ENCODE measurements at regions not wholly inside any gene's neighbourhood (a gene's known extent, or its start where the extent isn't known, plus 50 kb on each side); places are given as distances from the start of the nearest gene placed in this dataset.

- Mint-ChIP-seq H3K27ac (no peak overlapping the region), H3K4me3 (no peak overlapping the region), H3K4me1 (no peaks in the 10 kb centered on the region), H3K9me3 (no peaks in the 10 kb centered on the region), H3K36me3 (no peaks in the 10 kb centered on the region), H3K27me3 (no peaks in the 10 kb centered on the region)
These were observed 271.1 kb downstream of the SAMD5 start for GRCh38 chr6:147779624-147780023.

GRCh38 chr6:147782302-147782701, 273.8 kb downstream of the SAMD5 start:
- H3K36me3 Mint-ChIP-seq: no peaks in the 10 kb centered on the region
- no peak overlapping the region for H3K4me3 Mint-ChIP-seq
- H3K27ac Mint-ChIP-seq: no peak overlapping the region

GRCh38 chr6:147784371-147784770, 275.9 kb downstream of the SAMD5 start:
- Mint-ChIP-seq H3K27ac (no peak overlapping the region), H3K4me3 (no peak overlapping the region), H3K36me3 (no peaks in the 10 kb centered on the region), H3K4me1 (no peaks in the 10 kb centered on the region), H3K9me3 (peaks cover 0 to 2% (median 0%) of the 10 kb centered on the region in 3 donors), H3K27me3 (no peaks in the 10 kb centered on the region)

More at GRCh38 chr6:147782302-147782701, 273.8 kb downstream of the SAMD5 start:
- no peaks in the 10 kb centered on the region for H3K4me1 Mint-ChIP-seq
- no peaks in the 10 kb centered on the region for H3K9me3 Mint-ChIP-seq
- H3K27me3 Mint-ChIP-seq: no peaks in the 10 kb centered on the region

GRCh38 chr6:147787417-147787816, 278.9 kb downstream of the SAMD5 start:
- H3K4me1 Mint-ChIP-seq: no peaks in the 10 kb centered on the region
- H3K4me3 Mint-ChIP-seq: no peak overlapping the region
- no peaks in the 10 kb centered on the region for H3K36me3 Mint-ChIP-seq
- no peaks in the 10 kb centered on the region for H3K27me3 Mint-ChIP-seq
- no peak overlapping the region for H3K27ac Mint-ChIP-seq
- peaks cover 4 to 9% (median 5%) of the 10 kb centered on the region in 3 donors for H3K9me3 Mint-ChIP-seq

GRCh38 chr6:147789430-147789947, 281.0 kb downstream of the SAMD5 start:
- peaks cover 4 to 14% (median 5%) of the 10 kb centered on the region in 3 donors for H3K9me3 Mint-ChIP-seq
- no peaks in the 10 kb centered on the region for H3K27me3 Mint-ChIP-seq
- no peak overlapping the region for H3K4me3 Mint-ChIP-seq
- H3K36me3 Mint-ChIP-seq: no peaks in the 10 kb centered on the region
- no peak overlapping the region for H3K27ac Mint-ChIP-seq
- no peaks in the 10 kb centered on the region for H3K4me1 Mint-ChIP-seq

- Mint-ChIP-seq H3K27me3 (no peaks in the 10 kb centered on the region), H3K4me1 (no peaks in the 10 kb centered on the region), H3K36me3 (no peaks in the 10 kb centered on the region), H3K27ac (no peak overlapping the region), H3K4me3 (no peak overlapping the region), H3K9me3 (peaks cover 2 to 16% (median 5%) of the 10 kb centered on the region in 3 donors)
These were observed 285.6 kb downstream of the SAMD5 start for GRCh38 chr6:147793871-147794643.

- Mint-ChIP-seq H3K27ac (no peak overlapping the region), H3K36me3 (no peaks in the 10 kb centered on the region), H3K27me3 (no peaks in the 10 kb centered on the region), H3K9me3 (peaks cover 1 to 9% (median 7%) of the 10 kb centered on the region in 3 donors), H3K4me1 (no peaks in the 10 kb centered on the region), H3K4me3 (no peak overlapping the region)
These were observed 294.0 kb downstream of the SAMD5 start for GRCh38 chr6:147802459-147802858.

GRCh38 chr6:147805155-147805554, 296.7 kb downstream of the SAMD5 start:
- no peak overlapping the region for H3K27ac Mint-ChIP-seq
- no peak overlapping the region for H3K4me3 Mint-ChIP-seq
- H3K9me3 Mint-ChIP-seq: peaks cover 1 to 9% (median 7%) of the 10 kb centered on the region in 3 donors
- no peaks in the 10 kb centered on the region for H3K36me3 Mint-ChIP-seq
- H3K27me3 Mint-ChIP-seq: no peaks in the 10 kb centered on the region
- H3K4me1 Mint-ChIP-seq: no peaks in the 10 kb centered on the region

- no peaks in the 10 kb centered on the region for H3K36me3 Mint-ChIP-seq
- H3K4me1 Mint-ChIP-seq: no peaks in the 10 kb centered on the region
- H3K27me3 Mint-ChIP-seq: no peaks in the 10 kb centered on the region
- H3K9me3 Mint-ChIP-seq: peaks cover 0 to 9% (median 7%) of the 10 kb centered on the region in 3 donors
- H3K4me3 Mint-ChIP-seq: no peak overlapping the region
- H3K27ac Mint-ChIP-seq: no peak overlapping the region
These were observed 298.2 kb downstream of the SAMD5 start for GRCh38 chr6:147806697-147807096.

- Mint-ChIP-seq H3K9me3 (peaks cover 0 to 7% (median 6%) of the 10 kb centered on the region in 3 donors), H3K36me3 (no peaks in the 10 kb centered on the region), H3K4me3 (no peak overlapping the region), H3K27me3 (no peaks in the 10 kb centered on the region), H3K4me1 (no peaks in the 10 kb centered on the region), H3K27ac (no peak overlapping the region)
These were observed 300.1 kb downstream of the SAMD5 start for GRCh38 chr6:147808640-147809039.

- Mint-ChIP-seq H3K27ac (no peak overlapping the region), H3K9me3 (peaks cover 0 to 2% (median 0%) of the 10 kb centered on the region in 3 donors), H3K4me1 (no peaks in the 10 kb centered on the region)
These were observed 303.6 kb downstream of the SAMD5 start for GRCh38 chr6:147811913-147812629.

GRCh38 chr6:147817042-147817689, 308.7 kb downstream of the SAMD5 start:
- Mint-ChIP-seq H3K27ac (no peak overlapping the region), H3K9me3 (peaks cover 0 to 2% (median 0%) of the 10 kb centered on the region in 3 donors)

More at GRCh38 chr6:147811913-147812629, 303.6 kb downstream of the SAMD5 start:
- Mint-ChIP-seq H3K27me3 (no peaks in the 10 kb centered on the region), H3K36me3 (no peaks in the 10 kb centered on the region), H3K4me3 (no peak overlapping the region)

GRCh38 chr6:147820520-147820919, 312.0 kb downstream of the SAMD5 start:
- H3K36me3 Mint-ChIP-seq: no peaks in the 10 kb centered on the region
- H3K9me3 Mint-ChIP-seq: no peaks in the 10 kb centered on the region
- no peaks in the 10 kb centered on the region for H3K27me3 Mint-ChIP-seq
- H3K27ac Mint-ChIP-seq: no peak overlapping the region
- H3K4me3 Mint-ChIP-seq: no peak overlapping the region
- H3K4me1 Mint-ChIP-seq: no peaks in the 10 kb centered on the region

More at GRCh38 chr6:147817042-147817689, 308.7 kb downstream of the SAMD5 start:
- Mint-ChIP-seq H3K27me3 (no peaks in the 10 kb centered on the region), H3K4me3 (no peak overlapping the region), H3K36me3 (no peaks in the 10 kb centered on the region), H3K4me1 (no peaks in the 10 kb centered on the region)

- Mint-ChIP-seq H3K36me3 (no peaks in the 10 kb centered on the region), H3K27me3 (no peaks in the 10 kb centered on the region), H3K4me1 (no peaks in the 10 kb centered on the region), H3K9me3 (no peaks in the 10 kb centered on the region), H3K27ac (no peak overlapping the region), H3K4me3 (no peak overlapping the region)
These were observed 312.9 kb downstream of the SAMD5 start for GRCh38 chr6:147821295-147821897.

GRCh38 chr6:147823936-147824335, 315.4 kb downstream of the SAMD5 start:
- H3K4me1 Mint-ChIP-seq: no peaks in the 10 kb centered on the region

More at GRCh38 chr6:147823936-147824335, 315.4 kb downstream of the SAMD5 start:
- Mint-ChIP-seq H3K36me3 (no peaks in the 10 kb centered on the region), H3K9me3 (no peaks in the 10 kb centered on the region), H3K4me3 (no peak overlapping the region), H3K27ac (no peak overlapping the region), H3K27me3 (no peaks in the 10 kb centered on the region)
